ENCODE measurements at regions not wholly inside any gene's neighbourhood (a gene's known extent, or its start where the extent isn't known, plus 50 kb on each side); places are given as distances from the start of the nearest gene placed in this dataset.

GRCh38 chr2:16135196-16135912 is 195.0 kb downstream of the MYCN start:
- Histone ChIP-seq H3K9me3 (ENCODE audit: control extremely low read depth in 1 of 3, control insufficient read depth in 2 of 3, insufficient read depth in 1 of 3, low read length in 2 of 3) (peaks cover 0 to 4% (median 0%) of the 10 kb centered on the region in 3 donors), H3K79me2 (ENCODE audit: control insufficient read depth, insufficient read depth, low read length) (no peaks in the 10 kb centered on the region), H3K4me3 (ENCODE audit: control extremely low read depth in 1 of 5, extremely low read depth in 1 of 5, insufficient read depth in 1 of 5, low read depth in 2 of 5, low read length in 4 of 5) (no peak overlapping the region), H2AFZ (ENCODE audit: insufficient read depth, low read depth, low read length, poor library complexity, severe bottlenecking) (no peak overlapping the region), H3K27me3 (replicated peaks in 1 of 4; ENCODE audit: control extremely low read depth in 1 of 4, control insufficient read depth in 3 of 4, insufficient read depth in 4 of 4, low read length in 3 of 4) (no peaks in the 10 kb centered on the region), H4K20me1 (ENCODE audit: control insufficient read depth, insufficient read depth, low read length, poor library complexity, severe bottlenecking) (no peaks in the 10 kb centered on the region), H3K4me1 (ENCODE audit: control insufficient read depth in 2 of 2, insufficient read depth in 2 of 2, low read length in 2 of 2) (no peaks in the 10 kb centered on the region), H3K4me2 (replicated peaks; ENCODE audit: low read depth, low read length, poor library complexity, severe bottlenecking) (no peak overlapping the region), H3K36me3 (replicated peaks in 1 of 2; ENCODE audit: control extremely low read depth in 1 of 2, control insufficient read depth in 1 of 2, extremely low read depth in 1 of 2, insufficient read depth in 2 of 2, low read length in 1 of 2) (no peaks in the 10 kb centered on the region), H3K9ac (ENCODE audit: low read length) (no peak overlapping the region), H3K27ac (ENCODE audit: low read length in 2 of 2) (no peak overlapping the region)
- H3K27ac Mint-ChIP-seq = no peak overlapping the region
- no peak for ATAC-seq (ENCODE audit: low read depth)
- intact Hi-C loops (cut with micrococcal nuclease) = no loop called here
- DNase-seq = no peak
- ChIA-PET CTCF (no interaction called here), POLR2A (no interaction called here)
- no peaks in the 10 kb centered on the region for H3K9me3 Mint-ChIP-seq (ENCODE audit: insufficient read depth)
- no peak overlapping the region for H3K4me3 Mint-ChIP-seq
- TF ChIP-seq CTCF (IDR thresholded peaks at IDR 0.05) (no peak), EZH2 (IDR thresholded peaks at IDR 0.05; ENCODE audit: borderline replicate concordance, insufficient read depth, low read depth, low read length, poor library complexity, severe bottlenecking) (no peak)
- no peaks in the 10 kb centered on the region for H3K27me3 Mint-ChIP-seq
- no peaks in the 10 kb centered on the region for H3K4me1 Mint-ChIP-seq

- peaks cover 0 to 4% (median 0%) of the 10 kb centered on the region in 3 donors for H3K9me3 ChIP-seq (ENCODE audit: control extremely low read depth in 1 of 3, control insufficient read depth in 2 of 3, insufficient read depth in 1 of 3, low read length in 2 of 3)
- H3K27ac ChIP-seq (ENCODE audit: low read length in 2 of 2) = no peak overlapping the region
- no peak overlapping the region for H3K4me2 ChIP-seq (replicated peaks; ENCODE audit: low read depth, low read length, poor library complexity, severe bottlenecking)
- H3K9ac ChIP-seq (ENCODE audit: low read length) = no peak overlapping the region
- ATAC-seq (ENCODE audit: low read depth) (no peak), DNase-seq (no peak)
- H3K4me3 Mint-ChIP-seq = no peak overlapping the region
- no peak overlapping the region for H2AFZ ChIP-seq (ENCODE audit: insufficient read depth, low read depth, low read length, poor library complexity, severe bottlenecking)
- TF ChIP-seq CTCF (IDR thresholded peaks at IDR 0.05) (no peak), EZH2 (IDR thresholded peaks at IDR 0.05; ENCODE audit: borderline replicate concordance, insufficient read depth, low read depth, low read length, poor library complexity, severe bottlenecking) (no peak)
- H3K27me3 ChIP-seq (replicated peaks in 1 of 4; ENCODE audit: control extremely low read depth in 1 of 4, control insufficient read depth in 3 of 4, insufficient read depth in 4 of 4, low read length in 3 of 4) = no peaks in the 10 kb centered on the region
- WGBS (ENCODE audit: insufficient coverage) = 92% methylated on average over 4 of the region's 9 CpGs
- H3K79me2 ChIP-seq (ENCODE audit: control insufficient read depth, insufficient read depth, low read length) = no peaks in the 10 kb centered on the region
- CTCF ChIA-PET = no interaction called here
- H3K27ac Mint-ChIP-seq = no peak overlapping the region
- no peaks in the 10 kb centered on the region for H3K4me1 Mint-ChIP-seq
- no peak overlapping the region for H3K4me3 ChIP-seq (ENCODE audit: control extremely low read depth in 1 of 5, extremely low read depth in 1 of 5, insufficient read depth in 1 of 5, low read depth in 2 of 5, low read length in 4 of 5)
- H3K9me3 Mint-ChIP-seq (ENCODE audit: insufficient read depth) = no peaks in the 10 kb centered on the region
- H3K36me3 ChIP-seq (replicated peaks in 1 of 2; ENCODE audit: control extremely low read depth in 1 of 2, control insufficient read depth in 1 of 2, extremely low read depth in 1 of 2, insufficient read depth in 2 of 2, low read length in 1 of 2) = no peaks in the 10 kb centered on the region
- POLR2A ChIA-PET = no interaction called here
- H4K20me1 ChIP-seq (ENCODE audit: control insufficient read depth, insufficient read depth, low read length, poor library complexity, severe bottlenecking) = no peaks in the 10 kb centered on the region
- intact Hi-C loops (cut with micrococcal nuclease) = no loop called here
- no peaks in the 10 kb centered on the region for H3K27me3 Mint-ChIP-seq
- no peaks in the 10 kb centered on the region for H3K4me1 ChIP-seq (ENCODE audit: control insufficient read depth in 2 of 2, insufficient read depth in 2 of 2, low read length in 2 of 2)
Observed at GRCh38 chr2:16134436-16135165, 194.3 kb downstream of the MYCN start.

Data from B cell (primary cell).